ENCODE measurements at regions not wholly inside any gene's neighbourhood (a gene's known extent, or its start where the extent isn't known, plus 50 kb on each side); places are given as distances from the start of the nearest gene placed in this dataset.

DNA sequence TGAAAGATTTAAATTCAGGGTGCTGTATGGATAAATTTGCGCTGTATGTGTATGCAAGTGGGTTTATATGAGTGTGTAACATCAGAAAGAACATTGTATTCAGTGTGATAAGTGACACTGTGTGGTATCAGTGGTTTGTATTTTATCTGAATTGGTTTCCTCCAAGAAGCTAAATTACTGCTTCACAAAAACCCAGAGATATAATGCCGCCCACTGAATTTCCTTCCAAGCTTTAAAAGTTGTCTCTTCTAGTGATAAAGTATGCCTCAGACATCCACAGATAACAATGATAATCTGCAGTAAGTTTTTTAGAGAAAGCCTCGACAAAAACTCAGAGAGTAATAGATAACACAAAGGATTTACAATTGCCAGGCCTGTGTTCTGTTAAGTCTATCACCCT is 710.6 kb upstream of the HS3ST1 start:
- Mint-ChIP-seq H3K27ac (no peak overlapping the region), H3K4me3 (no peak overlapping the region), H3K4me1 (ENCODE audit: unreplicated experiment) (no peaks in the 10 kb centered on the region), H3K9me3 (no peaks in the 10 kb centered on the region), H3K36me3 (no peaks in the 10 kb centered on the region), H3K27me3 (no peaks in the 10 kb centered on the region)
- no peak for TF ChIP-seq CTCF (conservative IDR thresholded peaks at IDR 0.05)
- DNase-seq (ENCODE audit: extremely low spot score, unreplicated experiment), result no peak

- no peak for DNase-seq (ENCODE audit: extremely low spot score, unreplicated experiment)
- Mint-ChIP-seq H3K36me3 (no peaks in the 10 kb centered on the region), H3K9me3 (peaks cover 3% of the 10 kb centered on the region), H3K27me3 (no peaks in the 10 kb centered on the region), H3K4me1 (ENCODE audit: unreplicated experiment) (no peaks in the 10 kb centered on the region), H3K27ac (no peak overlapping the region), H3K4me3 (no peak overlapping the region)
- no peak for TF ChIP-seq CTCF (conservative IDR thresholded peaks at IDR 0.05)
Measured at GRCh38 chr4:12138488-12138887, 709.8 kb upstream of the HS3ST1 start.

GRCh38 chr4:12137575-12137974 is 708.9 kb upstream of the HS3ST1 start:
- no peak for DNase-seq (ENCODE audit: extremely low spot score, unreplicated experiment)
- no peak overlapping the region for H3K4me3 Mint-ChIP-seq
- H3K4me1 Mint-ChIP-seq (ENCODE audit: unreplicated experiment), result no peaks in the 10 kb centered on the region
- peaks cover 6% of the 10 kb centered on the region for H3K9me3 Mint-ChIP-seq
- no peaks in the 10 kb centered on the region for H3K36me3 Mint-ChIP-seq
- no peaks in the 10 kb centered on the region for H3K27me3 Mint-ChIP-seq
- TF ChIP-seq CTCF (conservative IDR thresholded peaks at IDR 0.05), result no peak
- H3K27ac Mint-ChIP-seq, result no peak overlapping the region

DNA sequence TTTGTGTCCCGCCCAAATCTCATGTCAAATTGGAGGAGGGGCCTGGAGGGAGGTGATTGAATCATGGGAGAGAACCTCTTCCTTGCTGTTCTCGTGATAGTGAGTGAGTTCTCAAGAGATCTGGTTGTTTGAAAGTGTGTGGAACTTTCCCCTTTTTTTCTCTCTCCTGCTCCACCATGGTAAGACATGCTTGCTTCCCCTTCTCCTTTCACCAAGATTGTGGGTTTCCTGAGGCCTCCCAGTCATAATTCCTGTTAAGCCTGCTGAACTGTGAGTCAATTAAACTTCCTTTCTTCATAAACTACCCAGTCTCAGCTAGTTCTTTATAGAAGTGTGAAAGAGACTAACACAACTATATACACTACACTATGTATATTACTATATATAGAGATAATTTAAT is 697.8 kb upstream of the HS3ST1 start:
- no peak for TF ChIP-seq CTCF (conservative IDR thresholded peaks at IDR 0.05)
- no peak for DNase-seq (ENCODE audit: extremely low spot score, unreplicated experiment)
- Mint-ChIP-seq H3K4me1 (ENCODE audit: unreplicated experiment) (no peaks in the 10 kb centered on the region), H3K27me3 (no peaks in the 10 kb centered on the region), H3K27ac (no peak overlapping the region), H3K4me3 (no peak overlapping the region), H3K36me3 (no peaks in the 10 kb centered on the region), H3K9me3 (no peaks in the 10 kb centered on the region)

DNA sequence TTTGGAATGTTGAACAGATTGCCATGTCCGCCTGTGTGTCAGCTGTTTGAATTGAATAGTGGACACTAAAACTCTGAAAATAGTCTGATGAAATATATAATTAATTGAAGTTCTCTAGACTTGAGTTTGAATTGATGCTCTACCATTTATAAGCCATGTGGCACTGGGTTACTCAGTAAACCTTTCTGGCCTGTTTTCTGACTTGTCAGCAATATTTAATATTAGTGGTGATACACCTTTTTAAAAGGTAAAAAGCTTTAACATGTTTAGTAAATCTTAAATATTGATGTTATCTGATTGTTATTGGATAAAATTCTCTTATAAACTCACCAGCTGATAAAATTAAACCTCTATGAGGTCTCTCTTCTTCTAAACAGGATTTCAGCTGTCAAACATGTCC is 695.4 kb upstream of the HS3ST1 start:
- no peak for DNase-seq (ENCODE audit: extremely low spot score, unreplicated experiment)
- no peaks in the 10 kb centered on the region for H3K4me1 Mint-ChIP-seq (ENCODE audit: unreplicated experiment)
- H3K27ac Mint-ChIP-seq, result no peak overlapping the region
- no peaks in the 10 kb centered on the region for H3K9me3 Mint-ChIP-seq
- H3K27me3 Mint-ChIP-seq, result no peaks in the 10 kb centered on the region
- no peak overlapping the region for H3K4me3 Mint-ChIP-seq
- no peak for TF ChIP-seq CTCF (conservative IDR thresholded peaks at IDR 0.05)
- no peaks in the 10 kb centered on the region for H3K36me3 Mint-ChIP-seq

DNA sequence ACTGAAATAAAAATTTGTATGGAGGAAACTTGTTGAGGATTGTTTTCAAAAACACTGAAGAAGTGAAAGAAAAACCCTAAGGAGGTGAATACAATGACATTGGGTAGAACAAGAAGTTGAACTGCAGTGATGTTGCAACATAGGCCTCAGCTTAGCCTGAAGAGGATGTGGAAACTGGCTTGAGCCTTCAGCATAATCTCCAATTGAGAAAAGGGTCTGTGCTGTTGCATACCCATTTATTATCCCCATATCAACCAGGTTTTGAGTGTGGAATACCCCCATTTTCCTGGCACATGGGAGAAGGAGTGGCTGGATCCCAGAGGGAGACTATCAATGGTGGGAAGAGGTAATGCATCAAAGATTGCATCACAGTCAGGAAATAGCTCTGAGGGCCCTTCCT is 695.0 kb upstream of the HS3ST1 start:
- no peak for TF ChIP-seq CTCF (conservative IDR thresholded peaks at IDR 0.05)
- H3K27ac Mint-ChIP-seq, result no peak overlapping the region
- H3K36me3 Mint-ChIP-seq, result no peaks in the 10 kb centered on the region
- H3K4me1 Mint-ChIP-seq (ENCODE audit: unreplicated experiment), result no peaks in the 10 kb centered on the region
- H3K4me3 Mint-ChIP-seq, result no peak overlapping the region
- DNase-seq (ENCODE audit: extremely low spot score, unreplicated experiment), result no peak
- no peaks in the 10 kb centered on the region for H3K27me3 Mint-ChIP-seq
- H3K9me3 Mint-ChIP-seq, result no peaks in the 10 kb centered on the region

Data from type B pancreatic cell (in vitro differentiated cells).